GM21737 (cell line): ENCODE measurements at regions not wholly inside any gene's neighbourhood (a gene's known extent, or its start where the extent isn't known, plus 50 kb on each side); places are given as distances from the start of the nearest gene placed in this dataset.

Experiments used
- ATAC-seq: cut with Tn5 transposase; IDR thresholded peaks from one replicate; pipeline ENCODE4 v1.9.1; 2021; ENCODE audit warnings: mild to moderate bottlenecking, moderate library complexity; ENCODE audit not compliant: unreplicated experiment

- ATAC-seq: no peak
Measured at GRCh38 chr5:175246889-175247520, 197.0 kb downstream of the DRD1 start.

GRCh38 chr5:175246242-175246888 is 197.6 kb downstream of the DRD1 start:
- ATAC-seq: no peak

- ATAC-seq: no peak
Measured at GRCh38 chr5:175243441-175243840, 200.5 kb downstream of the DRD1 start.

- ATAC-seq: no peak
Measured at GRCh38 chr5:175242207-175242606, 201.8 kb downstream of the DRD1 start.

- ATAC-seq: no peak
Measured at GRCh38 chr5:175238326-175238725, 205.7 kb downstream of the DRD1 start.

GRCh38 chr5:175236176-175236575 is 207.8 kb downstream of the DRD1 start:
- no peak for ATAC-seq

- no peak for ATAC-seq
Measured at GRCh38 chr5:175235251-175235960, 208.6 kb downstream of the DRD1 start.

- ATAC-seq: no peak
Measured at GRCh38 chr5:175230299-175230698, 213.7 kb downstream of the DRD1 start.

- no peak for ATAC-seq
Measured at GRCh38 chr5:175226506-175226905, 217.5 kb downstream of the DRD1 start.

- no peak for ATAC-seq
Measured at GRCh38 chr5:175223291-175223690, 220.7 kb downstream of the DRD1 start.

GRCh38 chr5:175222621-175223020 is 221.4 kb downstream of the DRD1 start:
- no peak for ATAC-seq

GRCh38 chr5:175220549-175220948 is 223.4 kb downstream of the DRD1 start:
- no peak for ATAC-seq

- ATAC-seq: no peak
Measured at GRCh38 chr5:175219366-175219765, 224.6 kb downstream of the DRD1 start.

- no peak for ATAC-seq
Measured at GRCh38 chr5:175216991-175217390, 227.0 kb downstream of the DRD1 start.

- ATAC-seq: no peak
Measured at GRCh38 chr5:175215906-175216305, 228.1 kb downstream of the DRD1 start.

GRCh38 chr5:175214152-175214551 is 229.8 kb downstream of the DRD1 start:
- no peak for ATAC-seq

- ATAC-seq: no peak
Measured at GRCh38 chr5:175211956-175212756, 231.8 kb downstream of the DRD1 start.

GRCh38 chr5:175207321-175208040 is 236.5 kb downstream of the DRD1 start:
- ATAC-seq: no peak

- ATAC-seq: no peak
Measured at GRCh38 chr5:175206669-175207068, 237.3 kb downstream of the DRD1 start.

GRCh38 chr5:175202463-175203068 is 241.4 kb downstream of the DRD1 start:
- no peak for ATAC-seq
